Activated CD8-positive, alpha-beta T cell treated with anti-CD3 and anti-CD28 coated beads for 36 hours (primary cell): ENCODE measurements at regions not wholly inside any gene's neighbourhood (a gene's known extent, or its start where the extent isn't known, plus 50 kb on each side); places are given as distances from the start of the nearest gene placed in this dataset.

Experiments
- ATAC-seq: fragments of 200-7000 bp; cut with Tn5 transposase; one replicate; pipeline ENCODE4 v1.10.0; 2021; ENCODE audit warnings: mild to moderate bottlenecking, moderate library complexity
- CTCF ChIA-PET: fragments of 350-600 bp; sonication (Branson Sonifier 250); formaldehyde crosslinking; loops from one replicate; lab custom pipeline; 2021; ENCODE audit warnings: antibody characterized with exemption; lab: Charles Lee
- POLR2A ChIA-PET: fragments of 350-600 bp; sonication (Branson Sonifier 250); formaldehyde crosslinking; loops from one replicate; lab custom pipeline; 2021; ENCODE audit warnings: antibody characterized with exemption; lab: Charles Lee
- DNase-seq: peaks from one replicate; pipeline ENCODE4 v3.0.0-alpha.2; 2020
- H3K27ac Mint-ChIP-seq: one replicate; pipeline ENCODE4 v1.8.0; 2021; ENCODE audit warnings: mild to moderate bottlenecking, mixed read lengths
- H3K27me3 Mint-ChIP-seq: one replicate; pipeline ENCODE4 v1.8.0; 2021; ENCODE audit warnings: mixed read lengths
- H3K36me3 Mint-ChIP-seq: one replicate; pipeline ENCODE4 v1.8.0; 2021; ENCODE audit warnings: low read depth, mixed read lengths
- H3K4me1 Mint-ChIP-seq: one replicate; pipeline ENCODE4 v1.8.0; 2021; ENCODE audit warnings: low read depth, mixed read lengths
- H3K4me3 Mint-ChIP-seq: one replicate; pipeline ENCODE4 v1.8.0; 2021; ENCODE audit warnings: mild to moderate bottlenecking, moderate library complexity, mixed read lengths
- H3K9me3 Mint-ChIP-seq: one replicate; pipeline ENCODE4 v1.8.0; 2021; ENCODE audit warnings: mixed read lengths
- CTCF ChIP-seq: fragments of 200-600 bp; IDR thresholded peaks from one replicate; pipeline ENCODE4 v1.8.0; 2022; ENCODE audit warnings: antibody characterized with exemption, mild to moderate bottlenecking
- intact Hi-C: fragments of 100-400 bp; cut with micrococcal nuclease; formaldehyde crosslinking; loops from one replicate; pipeline ENCODE4 v1.10.0; 2022

- intact Hi-C loops: loop anchor here (2.0 to 10.0 kb wide), 2 partner anchors 793 to 1159 kb away; no protein-coding TSS in a partner anchor
- peak; percentile 69 for TF ChIP-seq CTCF
- Mint-ChIP-seq H3K36me3 (no peaks in the 10 kb centered on the region), H3K27me3 (no peaks in the 10 kb centered on the region), H3K4me3 (no peak overlapping the region), H3K27ac (no peak overlapping the region), H3K4me1 (no peaks in the 10 kb centered on the region), H3K9me3 (no peaks in the 10 kb centered on the region)
- POLR2A ChIA-PET: no interaction called here
- peak; percentile 66 for ATAC-seq
- DNase-seq: peak; percentile 57
- CTCF ChIA-PET: interaction anchor here (0.5 to 1.6 kb wide), 9 partner anchors 8 to 1091 kb away, joined by 3 to 9 read pairs (median 4); no protein-coding TSS in a partner anchor
Measured at GRCh38 chr15:47196048-47196447, 521.3 kb upstream of the SEMA6D start.

DNA sequence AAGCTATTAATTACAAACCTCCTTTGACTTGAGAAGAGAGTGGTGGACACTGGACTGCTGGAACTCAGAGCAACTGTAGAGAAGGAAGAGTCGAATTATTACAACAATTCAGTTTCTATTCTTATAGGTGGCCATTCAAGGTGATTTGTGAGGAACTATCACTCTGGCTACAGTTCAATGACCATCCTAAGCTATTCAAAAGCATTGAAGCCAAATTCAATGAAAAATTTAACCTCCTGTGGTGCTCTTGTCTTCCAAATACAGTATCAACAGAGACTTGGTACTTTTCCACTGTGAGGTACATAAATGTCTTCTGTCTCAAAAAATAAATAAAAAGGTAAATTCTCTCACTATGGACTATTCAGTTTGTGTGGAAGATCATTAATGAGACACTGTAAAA lies 513.3 kb upstream of the SEMA6D start:
- Mint-ChIP-seq H3K4me1 (no peaks in the 10 kb centered on the region), H3K4me3 (no peak overlapping the region), H3K27me3 (no peaks in the 10 kb centered on the region), H3K27ac (no peak overlapping the region), H3K36me3 (no peaks in the 10 kb centered on the region), H3K9me3 (no peaks in the 10 kb centered on the region)
- ChIA-PET CTCF (no interaction called here), POLR2A (no interaction called here)
- DNase-seq (no peak), ATAC-seq (no peak)
- TF ChIP-seq CTCF: no peak
- intact Hi-C loops: no loop called here

- Mint-ChIP-seq H3K4me1 (no peaks in the 10 kb centered on the region), H3K9me3 (no peaks in the 10 kb centered on the region), H3K36me3 (no peaks in the 10 kb centered on the region), H3K27ac (no peak overlapping the region), H3K27me3 (no peaks in the 10 kb centered on the region), H3K4me3 (no peak overlapping the region)
- no peak for ATAC-seq
- ChIA-PET CTCF (no interaction called here), POLR2A (no interaction called here)
- DNase-seq: no peak
- intact Hi-C loops: no loop called here
- no peak for TF ChIP-seq CTCF
Measured at GRCh38 chr15:47206358-47206978, 510.8 kb upstream of the SEMA6D start.

GRCh38 chr15:47209591-47209990 lies 507.7 kb upstream of the SEMA6D start:
- Mint-ChIP-seq H3K27me3 (no peaks in the 10 kb centered on the region), H3K4me3 (no peak overlapping the region), H3K36me3 (no peaks in the 10 kb centered on the region), H3K4me1 (no peaks in the 10 kb centered on the region), H3K9me3 (no peaks in the 10 kb centered on the region), H3K27ac (no peak overlapping the region)
- ChIA-PET POLR2A (no interaction called here), CTCF (no interaction called here)
- TF ChIP-seq CTCF: no peak
- ATAC-seq (no peak), DNase-seq (no peak)
- intact Hi-C loops: no loop called here

DNA sequence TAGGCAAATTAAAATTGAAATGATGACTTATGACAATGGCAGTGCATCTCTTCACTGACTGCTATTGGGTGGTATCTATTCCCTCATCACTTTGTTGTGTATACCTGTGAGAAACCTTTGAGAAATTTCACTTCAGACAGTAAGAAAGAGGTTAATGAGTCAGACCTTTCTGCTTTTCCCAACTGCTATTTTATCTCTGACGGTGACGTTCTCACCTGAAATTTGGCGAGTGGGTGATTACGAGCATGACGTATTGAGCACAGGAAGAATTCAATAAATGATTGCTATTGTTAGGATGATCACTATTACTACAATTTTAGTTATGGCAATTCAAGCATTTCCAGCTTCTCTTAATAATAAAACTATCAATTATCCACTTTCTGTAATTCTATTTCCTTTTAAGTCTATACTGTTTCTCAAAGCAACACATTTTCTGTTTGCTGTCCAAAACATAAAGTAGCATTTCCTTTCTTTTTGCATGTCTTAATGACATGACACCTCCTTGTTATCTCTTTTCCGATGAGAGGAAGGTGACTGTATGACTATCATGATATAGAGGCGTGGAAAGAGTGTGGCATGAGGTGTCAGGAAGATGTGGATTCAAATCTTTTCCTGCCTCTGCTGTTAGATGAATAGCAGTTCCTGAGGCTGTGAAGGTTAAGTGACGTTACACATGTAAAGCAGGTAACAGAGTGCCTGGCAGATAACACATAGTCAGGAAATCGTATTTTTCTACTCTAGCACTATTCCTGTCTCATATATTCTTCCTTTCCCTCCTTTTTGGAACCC lies 504.9 kb upstream of the SEMA6D start:
- CTCF ChIA-PET: no interaction called here
- POLR2A ChIA-PET: no interaction called here
- H3K27me3 Mint-ChIP-seq: no peaks in the 10 kb centered on the region
- intact Hi-C loops: no loop called here
- no peaks in the 10 kb centered on the region for H3K9me3 Mint-ChIP-seq
- DNase-seq (no peak), ATAC-seq (no peak)
- no peaks in the 10 kb centered on the region for H3K36me3 Mint-ChIP-seq
- no peaks in the 10 kb centered on the region for H3K4me1 Mint-ChIP-seq
- H3K27ac Mint-ChIP-seq: no peak overlapping the region
- H3K4me3 Mint-ChIP-seq: no peak overlapping the region
- no peak for TF ChIP-seq CTCF
